HG03108 (cell line): ENCODE measurements at regions not wholly inside any gene's neighbourhood (a gene's known extent, or its start where the extent isn't known, plus 50 kb on each side); places are given as distances from the start of the nearest gene placed in this dataset.
"Not testable (repeated sequence)": the region's sequence is repeated elsewhere in the genome, so short reads cannot be mapped to it uniquely, and the experiment has no call there.

Experiments used
- ATAC-seq: cut with Tn5 transposase; IDR thresholded peaks from one replicate; pipeline ENCODE4 v1.9.1; 2021; ENCODE audit warnings: moderate library complexity; ENCODE audit not compliant: unreplicated experiment

- no peak for ATAC-seq
Observed at GRCh38 chr20:50323777-50324775, 133.4 kb downstream of the CEBPB start.

DNA sequence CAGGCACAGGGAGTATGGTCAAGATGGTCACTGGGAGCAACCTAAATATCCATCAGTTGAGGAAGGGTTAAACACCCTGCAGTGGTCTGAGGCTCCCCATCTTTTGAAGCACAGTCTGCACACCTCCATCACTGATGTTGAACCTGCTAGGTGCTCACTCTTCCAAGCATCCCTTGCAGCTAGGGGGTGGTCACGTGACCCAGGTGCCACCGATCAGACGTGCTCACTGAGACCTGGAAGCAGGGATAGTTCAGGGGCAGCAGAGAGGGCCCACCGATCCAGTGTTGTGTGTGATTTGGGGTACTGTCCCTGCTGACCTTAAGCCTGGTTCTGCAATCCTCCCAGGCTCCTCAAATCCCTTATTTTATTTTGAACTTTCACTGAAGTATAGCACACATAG is 134.6 kb downstream of the CEBPB start:
- no peak for ATAC-seq

- ATAC-seq = no peak
Observed at GRCh38 chr20:50325651-50326050, 135.0 kb downstream of the CEBPB start.

- ATAC-seq = no peak
Observed at GRCh38 chr20:50327666-50328065, 137.0 kb downstream of the CEBPB start.

DNA sequence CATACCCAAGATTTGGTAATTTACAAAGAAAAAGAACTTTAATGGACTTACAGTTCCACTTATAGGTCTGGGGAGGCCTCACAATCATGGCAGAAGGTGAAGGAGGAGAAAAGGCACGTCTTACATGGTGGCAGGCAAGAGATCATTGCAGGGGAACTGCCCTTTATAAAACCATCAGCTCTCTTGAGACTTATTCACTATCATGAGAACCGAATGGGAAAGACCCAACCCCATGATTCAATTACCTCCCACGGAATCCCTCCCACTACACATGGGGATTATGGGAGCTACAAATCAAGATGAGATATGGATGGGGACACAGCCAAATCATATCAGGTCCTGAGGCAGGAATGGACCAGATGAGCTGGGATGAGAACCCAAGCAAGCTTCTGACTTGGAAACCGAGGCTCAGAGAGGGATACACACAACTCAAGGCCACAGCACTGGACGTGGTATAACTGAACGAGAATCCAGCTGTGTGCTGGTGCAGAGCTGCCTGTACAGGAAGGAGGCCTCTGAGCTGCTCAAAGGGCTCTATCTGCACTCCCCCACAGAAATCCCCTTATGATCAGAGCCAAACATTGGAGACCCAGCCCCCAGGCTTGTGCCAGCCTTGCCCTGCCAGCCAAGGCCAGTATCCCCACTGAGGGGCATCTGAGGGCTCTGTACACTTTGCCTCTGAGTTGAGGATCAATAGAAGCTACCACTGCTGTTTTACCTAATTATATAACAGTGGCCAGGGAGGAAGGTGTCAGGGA is 137.8 kb downstream of the CEBPB start:
- no peak for ATAC-seq

GRCh38 chr20:50328996-50329898 is 138.6 kb downstream of the CEBPB start:
- ATAC-seq = no peak

DNA sequence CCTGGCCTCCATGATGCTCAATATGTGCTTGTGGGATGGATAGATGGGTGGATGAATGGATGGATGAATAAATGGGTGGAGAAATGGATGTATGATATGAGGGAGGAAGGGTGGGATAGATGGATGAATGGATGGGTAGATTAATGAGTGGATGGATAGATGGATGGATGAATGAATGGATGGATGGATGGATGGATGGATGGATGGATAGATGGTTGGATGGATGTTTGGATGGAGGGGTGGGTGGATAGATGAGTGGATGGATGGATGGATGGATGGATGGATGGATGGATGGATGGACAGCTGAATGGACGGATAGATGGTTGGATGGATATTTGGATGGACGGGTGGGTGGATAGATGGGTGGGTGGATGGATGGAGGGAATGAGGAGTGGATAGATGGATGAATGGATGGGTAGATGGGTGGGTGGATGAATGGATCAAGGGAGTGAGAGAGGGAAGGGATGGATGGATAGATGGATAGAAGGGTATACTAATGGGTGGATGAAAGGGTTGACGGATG is 139.4 kb downstream of the CEBPB start:
- no peak for ATAC-seq

DNA sequence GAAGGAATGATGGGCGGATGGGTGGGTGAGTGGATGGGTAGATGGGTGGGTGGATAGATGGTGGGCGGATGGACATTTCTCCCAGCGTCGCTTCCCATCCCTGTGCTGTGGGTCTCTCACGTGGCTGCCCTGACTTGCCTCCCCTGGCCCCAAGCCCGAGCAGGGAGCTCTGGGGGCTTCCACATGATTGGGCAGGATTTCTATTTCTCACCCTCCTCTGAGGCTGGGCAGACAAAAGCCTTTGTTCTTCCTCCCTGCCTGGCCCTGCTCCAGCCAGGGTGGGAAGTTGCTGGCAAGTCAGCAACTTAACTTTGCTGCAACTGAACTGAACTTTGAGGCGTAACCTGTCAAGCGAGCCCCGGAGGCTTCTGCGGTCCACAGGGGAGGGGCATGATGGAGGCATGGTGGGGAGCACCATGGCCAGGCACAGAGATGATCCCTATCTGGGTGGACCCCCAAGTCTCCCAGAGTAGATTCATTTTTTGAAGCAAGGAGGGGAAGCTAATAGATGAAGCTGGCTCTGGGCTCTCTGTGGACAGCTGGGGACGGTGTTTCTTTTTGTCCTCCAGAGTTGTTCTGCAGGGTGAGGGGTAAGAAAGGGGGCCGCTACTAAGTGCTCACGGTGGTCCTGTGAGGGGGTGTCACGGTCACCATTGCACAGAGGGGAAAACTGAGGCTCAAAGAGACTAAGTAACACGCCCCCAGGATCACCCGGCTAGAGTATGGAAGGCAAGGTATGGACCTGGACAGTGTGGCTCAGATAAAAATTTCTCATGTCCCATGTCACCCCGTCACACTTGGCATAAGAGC is 140.1 kb downstream of the CEBPB start:
- no peak for ATAC-seq

- no peak for ATAC-seq
Observed at GRCh38 chr20:50331469-50332363, 141.1 kb downstream of the CEBPB start.

DNA sequence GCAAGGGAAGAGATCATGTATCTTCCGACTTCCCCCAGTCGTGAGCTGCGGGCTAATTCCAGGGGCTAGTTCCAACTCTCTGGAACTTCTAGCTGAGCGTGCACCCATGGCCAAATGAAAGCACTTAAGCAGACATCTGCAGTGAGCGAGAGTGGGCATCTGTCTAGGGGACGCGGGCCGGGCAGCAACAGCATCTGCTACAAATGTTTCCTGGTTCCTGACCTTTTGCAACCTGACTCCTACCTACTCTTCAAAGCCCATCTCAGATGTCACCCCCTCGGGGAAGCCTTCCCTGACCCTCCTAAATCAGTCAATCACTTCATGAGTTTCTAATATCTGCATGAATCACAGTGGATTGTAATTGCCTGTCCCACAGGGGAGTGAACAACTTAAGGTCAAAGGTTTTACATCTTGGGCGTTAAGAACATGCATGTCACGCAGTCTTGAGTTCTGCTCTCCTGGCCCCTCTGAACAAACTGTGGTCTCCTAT is 141.9 kb downstream of the CEBPB start:
- ATAC-seq = no peak

GRCh38 chr20:50333131-50333670 is 142.6 kb downstream of the CEBPB start:
- no peak for ATAC-seq

DNA sequence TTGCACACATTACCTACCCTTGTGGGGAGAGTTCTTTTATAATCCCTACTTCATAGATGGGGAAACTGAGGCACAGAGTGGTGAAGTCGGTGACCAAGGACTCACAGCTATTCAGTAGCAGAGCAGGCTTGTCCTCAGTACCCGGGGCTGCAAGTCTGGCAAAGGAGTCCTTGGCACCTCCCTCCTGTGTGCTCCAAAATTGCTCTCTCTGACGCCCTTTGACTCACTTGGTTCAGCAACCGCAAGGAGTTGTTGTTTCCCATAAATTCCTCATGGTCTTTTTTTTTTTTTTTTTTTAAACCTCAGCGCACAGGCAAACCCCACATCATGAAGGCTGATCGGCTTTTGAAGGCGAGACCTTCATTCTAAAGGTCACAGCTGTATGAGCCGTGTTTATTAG is 143.2 kb downstream of the CEBPB start:
- no peak for ATAC-seq

DNA sequence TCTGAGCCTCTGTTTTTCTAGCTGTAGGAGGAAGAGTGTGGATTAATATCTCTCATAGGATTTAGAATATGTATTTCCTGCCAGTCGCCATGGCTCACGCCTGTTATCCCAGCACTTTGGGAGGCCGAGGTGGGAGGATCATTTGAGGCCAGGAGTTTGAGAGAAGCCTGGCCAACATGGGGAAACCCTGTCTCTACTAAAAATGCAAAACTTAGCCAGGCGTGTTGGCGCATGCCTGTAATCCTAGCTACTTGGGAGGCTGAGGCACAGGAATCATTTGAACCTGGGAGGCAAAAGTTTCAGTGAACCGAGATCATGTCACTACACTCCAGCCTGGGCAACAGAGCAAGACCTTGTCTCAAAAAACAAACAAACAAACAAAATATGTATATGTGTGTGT is 143.9 kb downstream of the CEBPB start:
- ATAC-seq = not testable (repeated sequence)

DNA sequence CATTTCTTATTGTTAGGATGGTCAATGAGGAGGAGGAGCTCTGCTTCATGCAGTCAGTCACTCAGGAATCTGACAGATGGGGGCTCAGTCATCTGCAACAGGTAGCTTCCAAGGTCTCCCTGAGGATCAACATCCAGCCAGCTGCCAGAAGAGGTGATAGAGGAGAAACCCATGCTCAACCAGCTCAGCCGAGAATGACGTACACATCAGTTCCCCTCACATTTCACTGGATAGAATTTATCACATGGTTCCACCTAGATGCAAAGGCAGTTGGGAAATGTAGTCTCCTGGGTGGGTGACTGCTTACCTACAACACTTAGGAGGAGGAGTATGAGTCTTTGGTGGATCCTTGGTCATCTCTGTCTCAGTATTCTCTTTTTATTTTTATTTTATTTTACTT is 144.5 kb downstream of the CEBPB start:
- ATAC-seq = no peak

DNA sequence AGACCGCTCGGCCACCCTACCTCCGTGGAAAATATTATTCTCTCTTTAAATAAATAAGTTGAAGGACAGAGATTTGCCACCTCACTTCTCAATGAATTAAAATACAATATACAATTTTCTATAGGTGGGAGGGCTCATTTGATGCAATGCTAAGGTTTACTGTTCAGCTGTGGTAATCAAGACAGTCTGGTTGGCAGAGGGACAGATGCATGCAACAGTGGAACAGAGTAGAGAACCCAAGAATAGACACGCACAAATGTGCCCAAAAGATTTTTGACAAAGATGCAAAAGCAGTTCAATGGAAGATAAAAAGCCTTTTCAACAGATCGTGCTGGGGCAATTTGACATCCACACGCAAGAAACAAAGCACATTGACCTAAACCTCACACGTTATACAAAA is 145.2 kb downstream of the CEBPB start:
- no peak for ATAC-seq

DNA sequence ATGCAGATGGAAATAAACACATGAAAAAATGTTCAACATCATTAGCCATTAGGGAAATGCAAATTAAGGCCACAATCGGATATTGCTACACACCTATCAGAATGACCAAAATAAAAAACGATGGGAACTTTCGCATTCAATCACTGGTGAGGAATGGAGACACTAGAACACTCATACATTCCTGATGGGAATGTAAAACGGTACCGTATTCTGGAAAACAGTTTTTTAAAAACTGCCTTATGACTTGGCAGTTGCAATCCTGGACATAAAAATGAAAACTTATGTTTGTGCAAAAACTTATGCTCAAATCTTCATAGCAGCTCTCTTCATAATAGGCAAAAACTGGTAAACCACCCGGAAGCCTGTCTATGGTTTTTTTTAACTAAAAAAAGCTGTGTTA is 146.0 kb downstream of the CEBPB start:
- ATAC-seq = no peak

DNA sequence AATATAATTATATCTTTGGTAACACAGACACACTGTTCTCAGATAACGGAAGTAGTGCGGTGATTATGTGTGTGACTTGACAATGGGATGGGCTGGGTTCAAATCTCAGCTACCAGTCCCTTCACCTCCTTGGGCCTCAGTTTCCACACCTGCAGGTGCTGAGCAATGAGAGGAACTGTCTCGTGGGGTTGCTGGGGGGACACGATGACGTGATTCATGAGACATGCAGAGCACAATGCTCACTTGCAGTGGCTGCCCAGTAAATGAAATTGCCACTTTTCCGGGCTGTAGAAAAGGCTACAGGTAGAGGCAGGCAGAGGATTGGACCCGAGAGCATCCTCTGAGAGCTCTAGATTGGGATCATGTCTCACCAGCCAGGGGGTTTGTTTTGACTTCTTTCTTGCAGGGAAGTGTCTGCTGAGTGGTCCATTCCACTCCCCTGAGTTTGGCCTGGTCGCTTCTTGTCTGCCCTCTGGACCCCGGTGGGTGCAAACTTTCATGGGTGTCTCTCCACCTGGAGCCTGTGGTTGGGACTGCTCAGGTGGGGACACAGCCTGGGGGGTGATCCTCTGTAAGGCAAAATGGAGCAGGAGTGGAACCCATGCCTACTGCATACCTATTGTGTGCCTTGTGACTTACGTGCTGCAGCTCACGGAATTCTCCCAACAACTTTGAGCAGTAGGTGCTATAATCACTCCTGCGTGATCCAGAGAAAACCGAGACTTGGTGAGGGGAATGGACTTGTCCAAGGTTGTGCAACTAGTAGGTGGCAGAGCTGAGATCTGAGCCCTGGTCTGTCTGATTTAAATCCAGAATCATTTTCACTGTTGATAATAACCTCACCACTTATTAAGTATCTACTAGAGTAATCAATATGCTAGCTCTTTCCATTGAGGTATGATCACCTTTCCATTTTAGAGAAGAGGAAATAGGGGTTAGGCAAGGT is 147.2 kb downstream of the CEBPB start:
- no peak for ATAC-seq
